Endodermal cell (in vitro differentiated cells): ENCODE measurements at regions not wholly inside any gene's neighbourhood (a gene's known extent, or its start where the extent isn't known, plus 50 kb on each side); places are given as distances from the start of the nearest gene placed in this dataset.
A peak's percentile ranks its signal among the peaks of the same experiment; 100 is the strongest.

ENCODE experiments used
- DNase-seq: peaks from one replicate; pipeline ENCODE4 v3.0.0-alpha.2; 2017
- H3K27ac ChIP-seq: 2 replicates; pipeline ENCODE4 v1.5.1; 2013; ENCODE audit warnings: mild to moderate bottlenecking, low read depth, low read length, moderate library complexity
- H3K27me3 ChIP-seq: 2 replicates; pipeline ENCODE4 v1.6.1; 2013; ENCODE audit warnings: mild to moderate bottlenecking, low read length, moderate library complexity; ENCODE audit not compliant: insufficient read depth, control insufficient read depth, poor library complexity, severe bottlenecking
- H3K36me3 ChIP-seq: 2 replicates; pipeline ENCODE4 v1.7.0; 2013; ENCODE audit warnings: mild to moderate bottlenecking, low read length, moderate library complexity; ENCODE audit not compliant: control insufficient read depth, insufficient read depth
- H3K4me1 ChIP-seq: one replicate; pipeline ENCODE4 v1.7.0; 2013; ENCODE audit warnings: low read length; ENCODE audit not compliant: control insufficient read depth, insufficient read depth
- H3K4me3 ChIP-seq: 2 replicates; pipeline ENCODE4 v1.5.1; 2013; ENCODE audit warnings: mild to moderate bottlenecking, low read length, moderate library complexity
- H3K9ac ChIP-seq: 2 replicates; pipeline ENCODE4 v1.6.1; 2013; ENCODE audit warnings: mild to moderate bottlenecking, low read length, moderate library complexity; ENCODE audit not compliant: poor library complexity, severe bottlenecking; ENCODE audit errors: extremely low read depth
- H3K9me3 ChIP-seq: 2 replicates; pipeline ENCODE4 v1.6.1; 2013; ENCODE audit warnings: mild to moderate bottlenecking, low read length, moderate library complexity; ENCODE audit not compliant: control insufficient read depth
- H3K27ac Mint-ChIP-seq: 2 replicates; pipeline ENCODE4 v1.8.0; 2020; ENCODE audit warnings: mixed read lengths
- H3K27me3 Mint-ChIP-seq: 2 replicates; pipeline ENCODE4 v1.8.0; 2021; ENCODE audit warnings: mild to moderate bottlenecking, mixed read lengths; ENCODE audit not compliant: insufficient read depth
- H3K36me3 Mint-ChIP-seq: 2 replicates; pipeline ENCODE4 v1.8.0; 2020; ENCODE audit warnings: low read depth, mixed read lengths
- H3K4me1 Mint-ChIP-seq: 2 replicates; pipeline ENCODE4 v1.8.0; 2020; ENCODE audit warnings: mixed read lengths
- H3K4me3 Mint-ChIP-seq: 2 replicates; pipeline ENCODE4 v1.8.0; 2020; ENCODE audit warnings: mild to moderate bottlenecking, moderate library complexity, mixed read lengths
- H3K9me3 Mint-ChIP-seq: 2 replicates; pipeline ENCODE4 v1.8.0; 2020; ENCODE audit warnings: mild to moderate bottlenecking, mixed read lengths
- CTCF ChIP-seq: fragments of 200-600 bp; sonication (generic); conservative IDR thresholded peaks from 2 replicates; pipeline ENCODE4 v1.5.0; 2021; ENCODE audit warnings: antibody characterized with exemption, mild to moderate bottlenecking
- WGBS, 2 experiments: methylation state at CpG; one replicate each; pipeline versions ENCODE4 v1.1.5 to v1.1.7; 2013; ENCODE audit warnings: missing lambda C conversion rate in 2 of 2, mixed read lengths in 1 of 2; ENCODE audit not compliant: insufficient coverage in 1 of 2, insufficient read length in 1 of 2; 5-methylcytosine and 5-hydroxymethylcytosine counted together

- Mint-ChIP-seq H3K4me3 (no peak overlapping the region), H3K36me3 (no peaks in the 10 kb centered on the region), H3K27me3 (peaks cover 7% of the 10 kb centered on the region), H3K9me3 (no peaks in the 10 kb centered on the region), H3K4me1 (peaks cover 23% of the 10 kb centered on the region), H3K27ac (no peak overlapping the region)
- Histone ChIP-seq H3K4me3 (no peak overlapping the region), H3K27me3 (no peaks in the 10 kb centered on the region), H3K4me1 (peaks cover 14% of the 10 kb centered on the region), H3K9ac (no peak overlapping the region), H3K27ac (no peak overlapping the region), H3K9me3 (no peaks in the 10 kb centered on the region), H3K36me3 (no peaks in the 10 kb centered on the region)
- no peak for TF ChIP-seq CTCF
- WGBS, 2 experiments = 81 to 100% methylated on average over 1 of the region's 2 CpGs
- DNase-seq = no peak
These were observed 243.5 kb downstream of the OPA1 start for GRCh38 chr3:193836511-193836910.

GRCh38 chr3:193836918-193837317 is 243.9 kb downstream of the OPA1 start:
- Mint-ChIP-seq H3K27me3 (peaks cover 7% of the 10 kb centered on the region), H3K27ac (peak overlapping the region; percentile 80), H3K4me1 (peaks cover 24% of the 10 kb centered on the region), H3K4me3 (no peak overlapping the region), H3K36me3 (no peaks in the 10 kb centered on the region), H3K9me3 (no peaks in the 10 kb centered on the region)
- no peak for TF ChIP-seq CTCF
- 80 to 86% methylated on average over 6 to 7 of the region's 7 CpGs for WGBS, 2 experiments
- H3K36me3 ChIP-seq = no peaks in the 10 kb centered on the region
- no peak overlapping the region for H3K4me3 ChIP-seq
- peak; percentile 43 for DNase-seq
- no peak overlapping the region for H3K9ac ChIP-seq
- H3K4me1 ChIP-seq = peaks cover 14% of the 10 kb centered on the region
- no peaks in the 10 kb centered on the region for H3K27me3 ChIP-seq
- no peak overlapping the region for H3K27ac ChIP-seq
- H3K9me3 ChIP-seq = no peaks in the 10 kb centered on the region

GRCh38 chr3:193837347-193837827 is 244.4 kb downstream of the OPA1 start:
- peak; percentile 40 for DNase-seq
- Histone ChIP-seq H3K36me3 (no peaks in the 10 kb centered on the region), H3K4me1 (peaks cover 16% of the 10 kb centered on the region), H3K27ac (no peak overlapping the region), H3K9me3 (no peaks in the 10 kb centered on the region), H3K27me3 (no peaks in the 10 kb centered on the region), H3K9ac (no peak overlapping the region), H3K4me3 (no peak overlapping the region)
- Mint-ChIP-seq H3K9me3 (no peaks in the 10 kb centered on the region), H3K4me3 (no peak overlapping the region), H3K36me3 (no peaks in the 10 kb centered on the region), H3K4me1 (peaks cover 28% of the 10 kb centered on the region), H3K27ac (no peak overlapping the region), H3K27me3 (peaks cover 7% of the 10 kb centered on the region)
- 87 to 91% methylated on average over 6 of the region's 6 CpGs for WGBS, 2 experiments
- no peak for TF ChIP-seq CTCF
